Eye (tissue), 1 donor: ENCODE measurements at regions not wholly inside any gene's neighbourhood (a gene's known extent, or its start where the extent isn't known, plus 50 kb on each side); places are given as distances from the start of the nearest gene placed in this dataset.

Experiments used
- DNase-seq: peaks from one replicate; pipeline ENCODE4 v3.0.0-alpha.2; 2015

GRCh38 chr3:73783811-73784210 is 159.1 kb upstream of the PDZRN3 start:
- DNase-seq, result no peak

- no peak for DNase-seq
These were observed 156.8 kb upstream of the PDZRN3 start for GRCh38 chr3:73781541-73781940.

- no peak for DNase-seq
These were observed 149.9 kb upstream of the PDZRN3 start for GRCh38 chr3:73774645-73775044.

- DNase-seq, result no peak
These were observed 148.5 kb upstream of the PDZRN3 start for GRCh38 chr3:73773233-73773632.

GRCh38 chr3:73772076-73772886 is 147.5 kb upstream of the PDZRN3 start:
- DNase-seq, result no peak

GRCh38 chr3:73768524-73769308 is 144.0 kb upstream of the PDZRN3 start:
- no peak for DNase-seq

- peak; percentile 73 for DNase-seq
These were observed 142.0 kb upstream of the PDZRN3 start for GRCh38 chr3:73766599-73767381.

GRCh38 chr3:73765878-73766545 is 141.3 kb upstream of the PDZRN3 start:
- DNase-seq, result no peak

- no peak for DNase-seq
These were observed 138.1 kb upstream of the PDZRN3 start for GRCh38 chr3:73762855-73763254.

- peak; percentile 68 for DNase-seq
These were observed 134.6 kb upstream of the PDZRN3 start for GRCh38 chr3:73759297-73759711.

- no peak for DNase-seq
These were observed 132.8 kb upstream of the PDZRN3 start for GRCh38 chr3:73757536-73757935.

GRCh38 chr3:73753985-73754384 is 129.2 kb upstream of the PDZRN3 start:
- no peak for DNase-seq

- no peak for DNase-seq
These were observed 127.6 kb upstream of the PDZRN3 start for GRCh38 chr3:73752338-73752737.

- no peak for DNase-seq
These were observed 121.9 kb upstream of the PDZRN3 start for GRCh38 chr3:73746623-73747022.

GRCh38 chr3:73745526-73746191 is 120.9 kb upstream of the PDZRN3 start:
- DNase-seq, result peak; percentile 54

- DNase-seq, result peak; percentile 18
These were observed 118.8 kb upstream of the PDZRN3 start for GRCh38 chr3:73743551-73743950.

- no peak for DNase-seq
These were observed 115.2 kb upstream of the PDZRN3 start for GRCh38 chr3:73739791-73740453.

GRCh38 chr3:73738711-73739110 is 114.0 kb upstream of the PDZRN3 start:
- DNase-seq, result no peak

- DNase-seq, result peak; percentile 45
These were observed 109.7 kb upstream of the PDZRN3 start for GRCh38 chr3:73734211-73735089.

GRCh38 chr3:73733746-73734145 is 109.0 kb upstream of the PDZRN3 start:
- peak; percentile 43 for DNase-seq
